Mesenchymal stem cell (in vitro differentiated cells and primary cell): ENCODE measurements at regions not wholly inside any gene's neighbourhood (a gene's known extent, or its start where the extent isn't known, plus 50 kb on each side); places are given as distances from the start of the nearest gene placed in this dataset.

Source experiments
- DNase-seq: peaks from one replicate; pipeline ENCODE4 v3.0.0-alpha.2; 2013
- H2AFZ ChIP-seq: one replicate; pipeline ENCODE4 v1.6.1; 2013; ENCODE audit warnings: low read depth, mild to moderate bottlenecking, control low read depth, inconsistent platforms, low read length, moderate library complexity
- H2AK5ac ChIP-seq: 2 replicates; pipeline ENCODE4 v1.6.1; 2013; ENCODE audit warnings: low read length, moderate library complexity, mild to moderate bottlenecking, inconsistent platforms; ENCODE audit not compliant: severe bottlenecking
- H2BK120ac ChIP-seq: one replicate; pipeline ENCODE4 v1.6.1; 2013; ENCODE audit warnings: low read depth, mild to moderate bottlenecking, inconsistent platforms, low read length, moderate library complexity
- H2BK12ac ChIP-seq, 2 experiments: one replicate each; pipeline ENCODE4 v1.6.1; 2013; ENCODE audit warnings: inconsistent platforms in 2 of 2, low read length in 2 of 2, mild to moderate bottlenecking in 2 of 2, moderate library complexity in 2 of 2, control low read depth in 1 of 2
- H2BK15ac ChIP-seq: one replicate; pipeline ENCODE4 v1.6.1; 2013; ENCODE audit warnings: mild to moderate bottlenecking, low read depth, inconsistent platforms; ENCODE audit not compliant: poor library complexity, severe bottlenecking
- H2BK5ac ChIP-seq: 2 replicates; pipeline ENCODE4 v1.6.1; 2013; ENCODE audit warnings: low read depth, mild to moderate bottlenecking, low read length, control low read depth, inconsistent platforms; ENCODE audit not compliant: poor library complexity, severe bottlenecking
- H3K14ac ChIP-seq, 2 experiments: one replicate each; pipeline ENCODE4 v1.6.1; 2013; ENCODE audit warnings: inconsistent platforms in 2 of 2, low read length in 2 of 2, control low read depth in 1 of 2, mild to moderate bottlenecking in 1 of 2, moderate library complexity in 1 of 2
- H3K18ac ChIP-seq, 2 experiments: one replicate each; pipeline ENCODE4 v1.6.1; 2013; ENCODE audit warnings: inconsistent platforms in 2 of 2, low read length in 2 of 2, control low read depth in 1 of 2, low read depth in 1 of 2, mild to moderate bottlenecking in 1 of 2
- H3K23ac ChIP-seq, 2 experiments: one replicate each; pipeline ENCODE4 v1.6.1; 2013; ENCODE audit warnings: inconsistent platforms in 2 of 2, low read length in 2 of 2, mild to moderate bottlenecking in 2 of 2, moderate library complexity in 2 of 2, control low read depth in 1 of 2
- H3K27ac ChIP-seq: 2 replicates; pipeline ENCODE4 v1.5.1; 2013; ENCODE audit warnings: mild to moderate bottlenecking, moderate library complexity, low read length, control low read depth, inconsistent platforms; ENCODE audit not compliant: poor library complexity, severe bottlenecking
- H3K27me3 ChIP-seq, 2 experiments: 2 replicates each; pipeline versions ENCODE4 v1.6.1 to v1.7.0; 2013; ENCODE audit warnings: low read length in 2 of 2, mild to moderate bottlenecking in 2 of 2, moderate library complexity in 2 of 2, control low read depth in 1 of 2, inconsistent platforms in 1 of 2; ENCODE audit not compliant: control insufficient read depth in 1 of 2, insufficient read depth in 1 of 2
- H3K36me3 ChIP-seq, 2 experiments: 2 replicates each; pipeline versions ENCODE4 v1.6.1 to v1.7.0; 2013; ENCODE audit warnings: low read length in 2 of 2, control low read depth in 1 of 2, inconsistent platforms in 1 of 2, low read depth in 1 of 2, mild to moderate bottlenecking in 1 of 2; ENCODE audit not compliant: insufficient read depth in 2 of 2, control insufficient read depth in 1 of 2
- H3K4ac ChIP-seq, 2 experiments: one replicate each; pipeline ENCODE4 v1.6.1; 2013; ENCODE audit warnings: inconsistent platforms in 2 of 2, low read length in 2 of 2, mild to moderate bottlenecking in 2 of 2, moderate library complexity in 2 of 2, control low read depth in 1 of 2, low read depth in 1 of 2
- H3K4me1 ChIP-seq: 2 replicates; pipeline ENCODE4 v1.6.1; 2013; ENCODE audit warnings: low read depth, low read length, control low read depth; ENCODE audit not compliant: control insufficient read depth, insufficient read depth
- H3K4me2 ChIP-seq: 2 replicates; pipeline ENCODE4 v1.6.1; 2013; ENCODE audit warnings: low read length, mild to moderate bottlenecking, inconsistent platforms; ENCODE audit not compliant: poor library complexity, severe bottlenecking
- H3K4me3 ChIP-seq, 2 experiments: 2 replicates each; pipeline versions ENCODE4 v1.5.1 to v1.7.0; 2013; ENCODE audit warnings: low read length in 2 of 2, mild to moderate bottlenecking in 2 of 2, control low read depth in 1 of 2, low read depth in 1 of 2; ENCODE audit not compliant: insufficient read depth in 1 of 2
- H3K79me1 ChIP-seq: replicated peaks from 2 replicates; pipeline ENCODE4 v1.6.1; 2013; ENCODE audit warnings: mild to moderate bottlenecking, control low read depth, low read length, inconsistent platforms; ENCODE audit not compliant: poor library complexity, severe bottlenecking
- H3K9ac ChIP-seq: 2 replicates; pipeline ENCODE4 v1.7.0; 2013; ENCODE audit warnings: mild to moderate bottlenecking, low read length, moderate library complexity
- H3K9me3 ChIP-seq: 2 replicates; pipeline ENCODE4 v1.7.0; 2013; ENCODE audit warnings: mild to moderate bottlenecking, low read length; ENCODE audit not compliant: control insufficient read depth
- H4K8ac ChIP-seq: one replicate; pipeline ENCODE4 v1.6.1; 2013; ENCODE audit warnings: inconsistent platforms, mild to moderate bottlenecking, low read length, moderate library complexity
- H4K91ac ChIP-seq: one replicate; pipeline ENCODE4 v1.6.1; 2013; ENCODE audit warnings: mild to moderate bottlenecking, low read length, inconsistent platforms
- WGBS: methylation state at CpG from one replicate; pipeline ENCODE4 v1.1.7; 2013; ENCODE audit warnings: mixed read lengths; 5-methylcytosine and 5-hydroxymethylcytosine counted together

DNA sequence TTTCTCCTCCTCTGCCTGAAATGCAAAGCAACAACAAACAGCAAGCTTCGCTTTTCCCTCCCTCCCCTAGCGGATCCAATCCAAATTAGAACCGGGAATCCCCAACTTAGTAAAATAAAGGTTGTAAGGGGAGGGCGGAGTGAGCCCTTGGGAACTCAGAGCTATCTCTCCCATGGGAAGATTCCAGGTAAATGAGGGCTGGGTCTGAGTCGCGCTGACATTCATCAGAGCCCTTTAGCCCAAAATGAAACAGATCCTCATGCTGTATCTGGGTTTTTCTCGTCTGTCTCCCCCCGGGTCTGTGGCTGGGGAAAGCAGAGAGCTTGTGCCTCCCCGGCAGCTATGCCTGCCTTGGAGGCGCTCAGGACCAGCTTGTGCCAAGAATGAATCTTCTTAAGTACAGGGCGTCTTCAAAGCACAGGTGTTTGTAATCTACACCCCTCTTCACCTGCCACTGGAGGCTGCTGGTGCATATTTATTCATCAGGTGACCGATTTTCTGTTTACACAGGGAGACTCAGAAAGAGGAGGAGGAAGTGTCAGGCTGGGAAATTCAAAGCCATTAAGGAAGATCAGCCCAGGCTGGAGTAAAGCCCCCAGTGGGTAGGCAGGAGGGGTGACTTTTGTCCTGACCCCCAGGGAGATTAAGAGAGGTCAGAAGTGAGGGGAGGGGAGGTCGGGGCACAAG is 55.0 kb upstream of the GSE1 start:
- WGBS = 10% methylated on average over 9 of the region's 13 CpGs
- H3K79me1 ChIP-seq = peaks cover 30% of the 10 kb centered on the region
- H3K9ac ChIP-seq = peak overlapping the region; percentile 91
- no peak overlapping the region for H2AFZ ChIP-seq
- peak overlapping the region in 1 of 2 experiments; percentile 88 for H3K4me3 ChIP-seq
- no peak overlapping the region for H4K8ac ChIP-seq
- no peak overlapping the region for H4K91ac ChIP-seq
- no peak overlapping the region for H2BK5ac ChIP-seq
- no peak overlapping the region for H2BK15ac ChIP-seq
- no peak overlapping the region for H3K18ac ChIP-seq
- peaks cover 36% of the 10 kb centered on the region for H3K4me1 ChIP-seq
- no peak overlapping the region for H3K23ac ChIP-seq
- no peak overlapping the region for H3K14ac ChIP-seq
- no peak overlapping the region for H2AK5ac ChIP-seq
- no peaks in the 10 kb centered on the region for H3K27me3 ChIP-seq
- peak; percentile 62 for DNase-seq
- peaks cover 0 to 2% of the 10 kb centered on the region in 2 experiments for H3K36me3 ChIP-seq
- no peak overlapping the region for H3K27ac ChIP-seq
- no peak overlapping the region for H2BK120ac ChIP-seq
- peak overlapping the region in 1 of 2 experiments; percentile 71 for H3K4ac ChIP-seq
- no peaks in the 10 kb centered on the region for H3K9me3 ChIP-seq
- peak overlapping the region; percentile 59 for H3K4me2 ChIP-seq
- H2BK12ac ChIP-seq = no peak overlapping the region

DNA sequence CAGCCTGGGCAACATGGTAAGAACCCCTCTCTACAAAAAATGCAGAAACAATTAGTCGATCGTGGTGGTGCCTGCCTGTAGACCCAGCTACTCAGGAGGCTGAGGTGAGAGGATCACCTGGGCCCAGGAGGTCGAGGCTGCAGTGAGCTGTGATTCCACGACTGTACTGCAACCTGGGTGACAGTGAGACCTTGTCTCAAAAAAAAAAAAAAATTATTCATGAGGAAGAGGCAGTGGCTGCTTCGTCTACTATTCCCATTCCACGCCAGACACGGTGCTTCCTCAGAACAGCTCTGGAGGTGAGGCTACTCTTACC is 52.2 kb upstream of the GSE1 start:
- no peak overlapping the region for H3K9ac ChIP-seq
- 92% methylated on average over 7 of the region's 7 CpGs for WGBS
- no peak overlapping the region for H3K4me3 ChIP-seq
- peaks cover 40% of the 10 kb centered on the region for H3K4me1 ChIP-seq
- H3K23ac ChIP-seq = no peak overlapping the region
- H2AK5ac ChIP-seq = no peak overlapping the region
- no peaks in the 10 kb centered on the region for H3K9me3 ChIP-seq
- H3K79me1 ChIP-seq = peaks cover 42% of the 10 kb centered on the region
- no peak overlapping the region for H3K4ac ChIP-seq
- no peak overlapping the region for H3K4me2 ChIP-seq
- no peak for DNase-seq
- H3K14ac ChIP-seq = no peak overlapping the region
- H2BK120ac ChIP-seq = no peak overlapping the region
- no peak overlapping the region for H2BK15ac ChIP-seq
- H3K18ac ChIP-seq = no peak overlapping the region
- H3K27ac ChIP-seq = no peak overlapping the region
- no peak overlapping the region for H4K8ac ChIP-seq
- H4K91ac ChIP-seq = no peak overlapping the region
- no peak overlapping the region for H2BK5ac ChIP-seq
- no peak overlapping the region for H2AFZ ChIP-seq
- no peaks in the 10 kb centered on the region for H3K27me3 ChIP-seq
- H3K36me3 ChIP-seq = peaks cover 0 to 5% of the 10 kb centered on the region in 2 experiments
- H2BK12ac ChIP-seq = no peak overlapping the region

DNA sequence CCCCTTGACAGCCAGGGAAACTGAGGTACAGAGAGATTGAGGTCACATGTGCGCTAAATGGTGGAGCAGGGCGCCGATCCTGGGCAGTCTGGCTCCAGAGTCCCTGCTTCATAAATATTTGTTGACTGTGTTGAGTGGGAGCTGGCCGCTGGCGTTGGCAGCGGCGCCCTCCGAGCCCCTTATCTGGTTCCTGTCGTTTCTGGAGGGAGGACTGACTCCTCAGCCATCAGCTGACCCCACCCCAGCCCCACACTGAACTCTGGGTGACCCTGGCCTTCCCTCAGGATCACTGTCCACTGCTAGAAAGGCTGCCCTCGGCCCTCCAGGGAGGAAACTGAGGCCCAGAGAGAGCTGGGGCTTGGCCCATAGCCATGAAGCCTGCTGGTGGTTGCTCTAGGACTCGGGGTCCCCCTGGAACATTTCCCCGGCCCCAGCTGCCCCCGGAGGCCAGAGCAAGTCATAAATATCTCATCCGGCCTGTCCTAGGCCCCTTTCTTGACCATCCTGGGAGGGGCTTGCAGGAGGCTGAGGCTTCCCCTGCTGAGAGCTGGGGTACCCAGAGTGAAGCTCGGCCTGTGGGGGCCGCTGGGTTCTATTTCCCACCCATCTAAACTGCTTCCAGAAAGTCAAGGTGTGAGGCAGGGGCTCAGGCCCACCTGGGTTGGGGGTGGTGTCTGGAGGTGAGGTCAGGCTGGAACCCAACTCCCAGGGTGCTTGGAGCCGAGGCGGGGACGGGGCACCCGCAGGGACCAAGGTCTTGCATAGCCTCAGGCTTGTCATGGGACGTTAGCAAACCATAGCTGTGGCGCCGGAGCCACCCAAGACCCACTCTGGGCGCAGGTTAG is 51.7 kb upstream of the GSE1 start:
- H3K27ac ChIP-seq = no peak overlapping the region
- H4K91ac ChIP-seq = peak overlapping the region; percentile 66
- H3K36me3 ChIP-seq = peaks cover 0 to 5% of the 10 kb centered on the region in 2 experiments
- H2BK15ac ChIP-seq = peak overlapping the region; percentile 15
- H3K18ac ChIP-seq = peak overlapping the region; percentile 23 to 84
- peaks cover 47% of the 10 kb centered on the region for H3K79me1 ChIP-seq
- H2AFZ ChIP-seq = no peak overlapping the region
- 71% methylated on average over 20 of the region's 24 CpGs for WGBS
- H2BK5ac ChIP-seq = no peak overlapping the region
- H3K4me3 ChIP-seq = no peak overlapping the region
- H3K4ac ChIP-seq = peak overlapping the region in 1 of 2 experiments; percentile 37
- H3K9ac ChIP-seq = no peak overlapping the region
- H2BK120ac ChIP-seq = no peak overlapping the region
- H2BK12ac ChIP-seq = peak overlapping the region in 1 of 2 experiments; percentile 96
- peaks cover 44% of the 10 kb centered on the region for H3K4me1 ChIP-seq
- H3K27me3 ChIP-seq = no peaks in the 10 kb centered on the region
- peak overlapping the region in 1 of 2 experiments; percentile 49 for H3K23ac ChIP-seq
- H3K14ac ChIP-seq = peak overlapping the region in 1 of 2 experiments; percentile 84
- peak overlapping the region; percentile 35 for H4K8ac ChIP-seq
- no peak for DNase-seq
- peak overlapping the region; percentile 70 for H2AK5ac ChIP-seq
- no peak overlapping the region for H3K4me2 ChIP-seq
- no peaks in the 10 kb centered on the region for H3K9me3 ChIP-seq

DNA sequence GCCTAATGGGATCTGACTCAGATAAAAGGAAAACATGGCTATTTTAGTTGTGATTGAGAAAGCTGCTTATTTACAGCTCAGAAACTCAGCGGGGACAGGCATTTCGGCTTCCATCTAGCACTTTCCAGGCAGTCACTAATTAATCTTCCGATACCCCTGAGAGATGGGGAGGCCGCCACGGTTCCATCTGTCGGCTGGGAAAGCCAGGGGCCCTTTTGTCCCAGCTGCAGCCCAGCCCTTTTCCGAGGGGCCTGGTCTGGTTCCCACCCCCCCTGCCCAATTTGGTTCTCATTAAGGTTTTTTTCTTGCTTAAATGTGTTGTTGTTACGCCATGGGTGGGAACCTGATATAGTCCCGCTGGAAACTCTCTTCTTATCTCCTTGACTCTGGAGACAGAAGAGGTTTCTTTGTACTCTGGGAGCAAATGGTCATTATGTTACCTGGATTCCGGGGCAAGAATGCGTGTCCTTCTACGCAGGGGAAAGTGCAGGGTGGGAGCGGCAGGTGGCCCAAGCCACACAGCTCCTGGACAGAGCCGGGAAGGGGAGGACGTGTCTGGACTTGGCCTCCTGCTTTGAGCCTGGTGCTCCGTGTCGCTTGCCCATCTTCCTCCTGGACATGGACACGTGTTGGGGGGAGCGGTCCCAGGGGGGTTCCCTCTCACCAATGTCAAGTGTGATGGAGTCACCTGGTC is 50.9 kb upstream of the GSE1 start:
- Histone ChIP-seq H2AK5ac (peak overlapping the region; percentile 94), H3K18ac (peak overlapping the region; percentile 64 to 84), H2BK12ac (peak overlapping the region; percentile 12 to 96), H2BK120ac (peak overlapping the region; percentile 64), H3K27me3 (no peaks in the 10 kb centered on the region), H3K4me2 (no peak overlapping the region), H3K14ac (peak overlapping the region in 1 of 2 experiments; percentile 74), H3K4me3 (no peak overlapping the region), H2BK5ac (no peak overlapping the region), H2BK15ac (no peak overlapping the region), H3K27ac (no peak overlapping the region), H2AFZ (no peak overlapping the region), H3K4me1 (peaks cover 47% of the 10 kb centered on the region), H3K9ac (no peak overlapping the region), H3K23ac (no peak overlapping the region), H3K36me3 (peaks cover 0 to 5% of the 10 kb centered on the region in 2 experiments), H4K8ac (peak overlapping the region; percentile 41), H3K79me1 (peaks cover 49% of the 10 kb centered on the region), H3K4ac (peak overlapping the region; percentile 36 to 93), H4K91ac (peak overlapping the region; percentile 85), H3K9me3 (no peaks in the 10 kb centered on the region)
- no peak for DNase-seq
- WGBS = 57% methylated on average over 19 of the region's 19 CpGs
